Loucy (cell line): ENCODE measurements at regions not wholly inside any gene's neighbourhood (a gene's known extent, or its start where the extent isn't known, plus 50 kb on each side); places are given as distances from the start of the nearest gene placed in this dataset.

Experiments
- H2AFZ ChIP-seq: fragments of 200-600 bp; sonication (generic); 2 replicates; pipeline ENCODE4 v1.6.0; 2016; ENCODE audit warnings: antibody characterized with exemption, mild to moderate bottlenecking, low read length, moderate library complexity
- H3F3A ChIP-seq: fragments of 200-600 bp; 2 replicates; pipeline ENCODE4 v1.6.0; 2016; ENCODE audit warnings: antibody characterized with exemption, low read depth, mild to moderate bottlenecking
- H3K27me3 ChIP-seq: fragments of 200-600 bp; sonication (generic); 2 replicates; pipeline ENCODE4 v1.6.1; 2014; ENCODE audit warnings: low read length, mild to moderate bottlenecking; ENCODE audit not compliant: insufficient read depth, poor library complexity, severe bottlenecking
- H3K36me3 ChIP-seq: fragments of 200-600 bp; sonication (generic); 2 replicates; pipeline ENCODE4 v1.6.1; 2016; ENCODE audit warnings: low read length; ENCODE audit not compliant: insufficient read depth
- H3K4me1 ChIP-seq: fragments of 200-600 bp; sonication (generic); 2 replicates; pipeline ENCODE4 v1.5.1; 2014; ENCODE audit warnings: low read length, mild to moderate bottlenecking; ENCODE audit not compliant: insufficient read depth, poor library complexity, severe bottlenecking
- H3K4me2 ChIP-seq: fragments of 200-600 bp; sonication (generic); 2 replicates; pipeline ENCODE4 v1.6.0; 2014; ENCODE audit warnings: antibody characterized with exemption, low read length, low read depth, mild to moderate bottlenecking; ENCODE audit not compliant: poor library complexity, severe bottlenecking
- H3K4me3 ChIP-seq: fragments of 200-600 bp; sonication (generic); 2 replicates; pipeline ENCODE4 v1.5.1; 2014; ENCODE audit warnings: low read length, mild to moderate bottlenecking, mixed read lengths; ENCODE audit not compliant: poor library complexity, severe bottlenecking
- H3K79me2 ChIP-seq: fragments of 200-600 bp; sonication (generic); 2 replicates; pipeline ENCODE4 v1.6.1; 2014; ENCODE audit warnings: low read length; ENCODE audit not compliant: insufficient read depth
- H3K9ac ChIP-seq: fragments of 200-600 bp; sonication (generic); 2 replicates; pipeline ENCODE4 v1.6.0; 2014; ENCODE audit warnings: mild to moderate bottlenecking, low read depth, low read length, moderate library complexity; ENCODE audit not compliant: poor library complexity, severe bottlenecking
- H3K9me2 ChIP-seq: fragments of 200-600 bp; sonication (generic); replicated peaks from 2 replicates; pipeline ENCODE4 v1.6.1; 2016; ENCODE audit warnings: low read depth, low read length, mixed read lengths
- H3K9me3 ChIP-seq: fragments of 200-600 bp; sonication (generic); 2 replicates; pipeline ENCODE4 v1.6.1; 2014; ENCODE audit warnings: mild to moderate bottlenecking, antibody characterized with exemption, low read length, low read depth; ENCODE audit not compliant: insufficient read depth
- H4K20me1 ChIP-seq: fragments of 200-600 bp; sonication (generic); 2 replicates; pipeline ENCODE4 v1.6.0; 2014; ENCODE audit warnings: antibody characterized with exemption, low read length, mild to moderate bottlenecking; ENCODE audit not compliant: insufficient read depth, poor library complexity, severe bottlenecking
- EZH2phosphoT487 ChIP-seq: fragments of 200-600 bp; IDR thresholded peaks from 2 replicates; pipeline ENCODE4 v1.6.1; 2018; ENCODE audit warnings: antibody characterized with exemption, mild to moderate bottlenecking, moderate library complexity, borderline replicate concordance
- TF ChIP-seq, protein P1 (sequence below): fragments of 200-600 bp; sonication (generic); conservative IDR thresholded peaks from 2 replicates; pipeline ENCODE4 v1.5.1; 2014; ENCODE audit warnings: mild to moderate bottlenecking, antibody characterized with exemption, low read length

- H3K4me3 ChIP-seq: no peak overlapping the region
Measured at GRCh38 chr3:176798680-176799079, 398.6 kb downstream of the TBL1XR1 start.

DNA sequence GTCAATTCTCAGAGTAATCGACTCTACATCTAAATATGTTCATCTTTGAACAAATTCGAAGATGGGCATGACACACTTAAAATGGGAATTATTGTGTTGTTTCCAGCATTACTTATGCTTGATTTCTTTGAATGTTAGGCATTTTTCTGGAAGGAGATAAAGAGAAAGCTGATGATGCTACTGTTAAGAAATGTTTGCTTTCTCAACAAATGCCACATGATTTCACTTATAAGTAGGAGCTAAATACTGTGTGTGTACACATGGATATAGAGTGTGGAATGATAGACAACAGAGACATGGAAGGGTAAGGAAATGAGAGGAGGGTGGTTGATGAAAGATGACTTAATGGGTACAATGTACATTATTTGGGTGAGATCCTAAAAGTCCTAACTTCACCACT lies 400.9 kb downstream of the TBL1XR1 start:
- TF ChIP-seq EZH2phosphoT487: no peak
- TF ChIP-seq, protein P1, sequence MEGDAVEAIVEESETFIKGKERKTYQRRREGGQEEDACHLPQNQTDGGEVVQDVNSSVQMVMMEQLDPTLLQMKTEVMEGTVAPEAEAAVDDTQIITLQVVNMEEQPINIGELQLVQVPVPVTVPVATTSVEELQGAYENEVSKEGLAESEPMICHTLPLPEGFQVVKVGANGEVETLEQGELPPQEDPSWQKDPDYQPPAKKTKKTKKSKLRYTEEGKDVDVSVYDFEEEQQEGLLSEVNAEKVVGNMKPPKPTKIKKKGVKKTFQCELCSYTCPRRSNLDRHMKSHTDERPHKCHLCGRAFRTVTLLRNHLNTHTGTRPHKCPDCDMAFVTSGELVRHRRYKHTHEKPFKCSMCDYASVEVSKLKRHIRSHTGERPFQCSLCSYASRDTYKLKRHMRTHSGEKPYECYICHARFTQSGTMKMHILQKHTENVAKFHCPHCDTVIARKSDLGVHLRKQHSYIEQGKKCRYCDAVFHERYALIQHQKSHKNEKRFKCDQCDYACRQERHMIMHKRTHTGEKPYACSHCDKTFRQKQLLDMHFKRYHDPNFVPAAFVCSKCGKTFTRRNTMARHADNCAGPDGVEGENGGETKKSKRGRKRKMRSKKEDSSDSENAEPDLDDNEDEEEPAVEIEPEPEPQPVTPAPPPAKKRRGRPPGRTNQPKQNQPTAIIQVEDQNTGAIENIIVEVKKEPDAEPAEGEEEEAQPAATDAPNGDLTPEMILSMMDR: no peak
- H3K4me1 ChIP-seq: no peaks in the 10 kb centered on the region
- H3K9ac ChIP-seq: no peak overlapping the region
- no peaks in the 10 kb centered on the region for H3K9me2 ChIP-seq
- H3K36me3 ChIP-seq: no peaks in the 10 kb centered on the region
- no peak overlapping the region for H3K4me2 ChIP-seq
- H3F3A ChIP-seq: no peaks in the 10 kb centered on the region
- H2AFZ ChIP-seq: no peak overlapping the region
- H3K4me3 ChIP-seq: no peak overlapping the region
- H3K9me3 ChIP-seq: no peaks in the 10 kb centered on the region
- H4K20me1 ChIP-seq: no peaks in the 10 kb centered on the region
- H3K79me2 ChIP-seq: no peaks in the 10 kb centered on the region
- no peaks in the 10 kb centered on the region for H3K27me3 ChIP-seq

More at GRCh38 chr3:176798680-176799079, 398.6 kb downstream of the TBL1XR1 start:
- Histone ChIP-seq H3K27me3 (no peaks in the 10 kb centered on the region), H3K9me2 (no peaks in the 10 kb centered on the region), H3F3A (no peaks in the 10 kb centered on the region), H3K4me1 (no peaks in the 10 kb centered on the region), H3K79me2 (no peaks in the 10 kb centered on the region), H3K4me2 (no peak overlapping the region), H3K9ac (no peak overlapping the region), H3K36me3 (no peaks in the 10 kb centered on the region), H3K9me3 (0 out of 2 replicates have a peak, but pooled peaks cover 3% of the 10 kb centered on the region), H2AFZ (no peak overlapping the region), H4K20me1 (no peaks in the 10 kb centered on the region)
- TF ChIP-seq EZH2phosphoT487: no peak
- TF ChIP-seq, protein P1: no peak

- no peaks in the 10 kb centered on the region for H3F3A ChIP-seq
- H3K9ac ChIP-seq: no peak overlapping the region
- H3K4me1 ChIP-seq: no peaks in the 10 kb centered on the region
- H3K27me3 ChIP-seq: no peaks in the 10 kb centered on the region
- H3K36me3 ChIP-seq: no peaks in the 10 kb centered on the region
- no peaks in the 10 kb centered on the region for H3K79me2 ChIP-seq
- no peaks in the 10 kb centered on the region for H4K20me1 ChIP-seq
- no peak overlapping the region for H3K4me3 ChIP-seq
- no peaks in the 10 kb centered on the region for H3K9me2 ChIP-seq
- TF ChIP-seq, protein P1: no peak
- no peak for TF ChIP-seq EZH2phosphoT487
- no peaks in the 10 kb centered on the region for H3K9me3 ChIP-seq
- H3K4me2 ChIP-seq: no peak overlapping the region
- H2AFZ ChIP-seq: no peak overlapping the region
Measured at GRCh38 chr3:176795891-176796290, 401.4 kb downstream of the TBL1XR1 start.
